GM21447 (cell line): ENCODE measurements at regions not wholly inside any gene's neighbourhood (a gene's known extent, or its start where the extent isn't known, plus 50 kb on each side); places are given as distances from the start of the nearest gene placed in this dataset.

Experiments used
- ATAC-seq: cut with Tn5 transposase; IDR thresholded peaks from one replicate; pipeline ENCODE4 v1.9.1; 2021; ENCODE audit not compliant: unreplicated experiment

DNA sequence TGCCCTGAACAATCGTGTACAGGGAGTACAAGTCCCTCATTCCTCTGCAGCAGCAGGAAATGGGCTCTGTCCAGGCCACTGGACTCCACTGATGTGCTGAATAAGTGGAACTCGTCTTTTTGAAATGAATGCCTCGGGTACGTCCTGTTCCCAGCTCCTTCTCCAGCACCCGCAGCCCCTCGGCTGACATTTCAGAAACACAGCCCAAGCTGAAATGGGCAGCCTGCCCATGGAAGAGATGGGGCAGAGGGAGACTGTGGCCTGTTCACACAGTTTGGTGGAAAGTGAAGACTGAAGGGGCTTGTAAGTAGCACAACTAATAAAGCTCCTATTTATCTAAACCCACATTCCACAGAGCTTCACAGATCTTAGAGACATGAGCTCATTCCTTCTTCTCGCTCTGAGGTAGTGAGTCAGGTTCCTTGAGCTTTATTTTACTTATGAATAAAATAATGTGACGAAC lies 498.6 kb downstream of the TXNL1 start:
- ATAC-seq, result no peak

DNA sequence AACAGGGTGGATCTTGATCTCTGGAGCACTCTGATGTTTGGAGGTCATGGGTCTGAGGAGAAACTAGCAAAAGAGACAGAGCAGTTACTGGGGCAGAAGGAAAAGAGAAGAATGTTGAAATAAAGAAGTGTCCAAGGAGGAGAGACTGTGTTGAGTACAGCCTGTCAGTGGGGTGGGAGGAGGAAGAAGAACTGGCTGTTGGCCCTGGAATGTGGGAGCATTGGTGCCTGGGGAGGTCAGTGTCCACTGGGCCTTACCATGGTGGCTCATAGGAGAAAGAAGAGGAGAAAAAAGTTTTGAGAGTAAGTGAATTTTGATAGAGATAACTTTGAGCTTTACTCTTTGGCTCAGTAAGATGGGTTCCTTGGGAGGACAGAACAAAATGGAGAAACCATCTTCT lies 499.0 kb downstream of the TXNL1 start:
- ATAC-seq, result no peak

DNA sequence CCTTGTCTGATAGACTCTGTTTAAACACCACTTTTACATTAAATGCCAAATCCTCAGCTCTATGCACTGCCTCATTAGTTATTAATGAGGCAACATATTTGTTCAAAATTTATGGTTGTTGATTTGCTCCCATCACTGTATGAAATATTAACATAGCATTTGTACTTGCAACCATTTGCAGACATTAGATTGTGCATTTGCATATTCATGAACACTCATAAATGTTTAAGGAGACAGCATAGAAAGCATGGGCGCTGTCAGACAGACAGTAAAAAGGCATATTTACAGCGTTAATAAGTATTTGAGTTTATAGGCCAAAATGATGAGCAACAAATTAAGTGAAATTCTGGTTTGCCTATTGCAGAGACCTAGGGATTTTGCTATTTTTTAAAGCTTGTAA lies 502.3 kb downstream of the TXNL1 start:
- no peak for ATAC-seq

DNA sequence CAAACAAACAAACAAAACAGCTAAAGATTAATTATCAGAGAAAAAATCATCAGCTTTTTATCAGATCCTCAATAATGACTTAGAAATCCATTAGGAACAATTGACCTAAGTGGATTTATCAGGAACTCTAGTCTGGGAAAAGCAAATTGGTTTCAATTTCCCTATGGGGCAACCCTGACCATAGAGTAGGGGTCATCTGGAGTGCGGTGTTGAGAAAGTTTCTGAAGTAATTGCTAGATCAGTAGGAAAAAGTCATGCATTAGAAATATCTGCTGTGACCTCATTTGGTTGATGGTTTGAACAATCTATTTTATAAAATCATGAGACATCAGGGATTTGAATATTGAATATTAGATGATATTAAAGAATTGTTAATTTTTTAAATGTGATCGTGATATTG lies 507.9 kb downstream of the TXNL1 start:
- ATAC-seq, result no peak

DNA sequence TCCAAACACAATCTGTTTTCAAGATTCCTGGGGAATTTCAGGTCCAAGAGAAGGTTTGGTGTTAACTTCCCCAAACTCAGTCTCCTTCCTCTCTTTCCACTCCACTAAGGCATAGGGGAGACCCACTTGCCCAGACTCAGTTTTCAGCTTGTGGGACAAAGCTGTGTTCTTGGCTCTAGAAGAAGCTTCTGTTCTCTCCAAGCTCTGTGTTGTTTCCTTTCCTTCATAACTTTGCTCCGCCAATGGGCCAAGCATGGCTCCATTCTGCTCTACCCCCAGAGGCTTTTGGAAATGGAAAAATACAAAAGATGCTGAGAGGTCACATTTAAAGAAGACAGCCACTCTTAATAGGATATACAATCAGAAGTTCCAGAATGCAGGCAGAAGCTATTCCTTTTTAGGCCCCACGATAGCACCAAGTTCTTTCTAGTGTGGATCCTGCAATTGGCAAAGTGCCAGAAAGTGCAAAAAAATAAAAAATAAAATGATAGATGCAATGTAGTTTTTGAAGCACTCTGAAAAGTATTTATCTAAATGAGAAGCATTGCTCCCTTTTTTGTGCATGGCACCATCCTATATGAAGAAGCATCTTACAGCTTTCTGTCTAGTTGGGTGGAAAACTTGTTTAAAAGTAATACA lies 510.1 kb downstream of the TXNL1 start:
- ATAC-seq, result no peak

DNA sequence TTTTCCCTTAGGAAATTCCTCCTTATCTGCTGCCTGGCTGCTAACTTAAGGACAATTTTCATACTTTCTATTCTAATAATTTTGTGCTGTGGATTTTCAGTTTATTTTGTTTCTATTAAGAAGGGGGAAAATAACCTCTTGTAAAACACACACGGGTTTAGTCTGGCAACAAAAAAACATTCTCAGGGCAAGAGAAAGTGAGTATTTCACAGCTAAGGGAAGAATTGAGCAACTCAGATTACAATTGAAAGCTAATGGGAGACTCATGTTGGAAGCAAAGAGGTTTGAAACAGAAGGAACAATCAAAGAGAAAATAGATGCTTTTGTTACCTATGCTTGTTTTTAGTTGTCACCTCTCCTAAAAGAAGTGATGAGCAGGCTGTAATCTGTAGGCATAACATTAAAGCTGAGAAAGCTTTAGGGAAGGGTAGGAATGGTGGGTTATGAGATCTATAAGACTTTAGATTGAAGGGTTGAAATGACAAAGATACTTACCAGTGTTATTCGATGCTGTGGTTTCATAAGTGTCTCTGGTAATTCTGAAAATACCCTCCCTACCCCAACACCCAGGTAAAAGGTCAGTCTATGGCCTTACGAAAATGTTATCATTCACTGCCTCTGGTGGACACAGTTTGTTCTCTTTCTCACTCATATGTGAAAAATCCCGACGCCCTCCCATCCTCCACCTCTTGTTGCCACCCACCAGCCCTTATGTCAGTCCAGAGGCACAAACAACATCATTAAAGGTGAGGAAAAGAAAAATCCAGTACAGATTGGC lies 510.9 kb downstream of the TXNL1 start:
- no peak for ATAC-seq

DNA sequence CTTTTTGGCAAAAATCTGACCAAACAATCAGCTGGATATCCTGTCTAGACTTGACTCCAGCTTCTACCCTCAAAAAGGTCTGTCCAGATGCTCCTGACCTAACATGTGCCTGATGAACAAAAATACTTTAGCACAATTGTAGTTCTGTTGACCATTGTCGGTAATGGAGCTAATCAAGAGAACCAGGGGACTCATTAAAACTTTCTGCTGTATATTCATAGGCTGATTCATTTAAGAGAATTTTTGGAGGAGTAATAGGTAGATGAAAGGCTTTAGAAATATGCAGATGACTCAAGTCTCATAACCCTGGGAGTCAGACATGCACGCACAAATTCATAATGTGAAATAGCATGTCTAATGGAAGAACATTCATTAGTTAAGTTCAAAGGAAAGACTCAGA lies 514.2 kb downstream of the TXNL1 start:
- no peak for ATAC-seq

DNA sequence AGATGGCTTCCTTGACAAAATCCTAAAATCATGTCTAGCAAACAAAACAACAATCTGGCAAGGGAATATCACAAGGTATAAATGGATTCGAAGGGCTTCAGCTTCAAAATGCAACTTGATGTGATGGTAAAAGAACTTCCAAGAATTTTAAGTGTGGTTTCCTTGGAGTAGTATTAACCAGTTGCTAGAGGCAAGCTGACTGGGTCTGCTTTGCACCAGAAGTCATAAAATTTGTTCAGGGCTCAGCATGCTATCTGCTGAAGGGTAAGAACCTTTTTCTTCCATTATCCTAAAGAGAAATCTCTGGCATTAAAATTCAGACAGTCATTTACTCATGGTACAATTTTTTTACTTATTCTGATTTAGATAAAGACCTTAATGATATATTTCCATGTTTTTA lies 516.7 kb downstream of the TXNL1 start:
- no peak for ATAC-seq

DNA sequence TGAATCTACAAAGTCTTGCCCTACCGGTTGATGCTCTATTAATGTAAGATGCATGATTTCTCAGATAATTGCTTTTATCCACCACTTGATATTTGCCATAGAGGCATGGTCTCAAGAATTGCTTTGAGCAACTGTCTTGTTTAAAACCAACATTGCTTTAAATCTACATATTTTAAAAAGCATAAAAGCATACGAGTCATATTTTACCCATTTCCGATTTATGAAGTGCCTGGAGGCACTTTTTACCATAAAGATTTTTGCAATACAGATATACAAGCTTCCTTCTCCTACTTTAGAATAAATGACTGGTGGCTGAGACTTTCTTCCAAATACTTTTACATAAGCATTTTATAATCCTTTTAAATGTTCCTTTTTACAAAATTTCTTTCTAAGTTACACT lies 517.6 kb downstream of the TXNL1 start:
- ATAC-seq, result no peak

DNA sequence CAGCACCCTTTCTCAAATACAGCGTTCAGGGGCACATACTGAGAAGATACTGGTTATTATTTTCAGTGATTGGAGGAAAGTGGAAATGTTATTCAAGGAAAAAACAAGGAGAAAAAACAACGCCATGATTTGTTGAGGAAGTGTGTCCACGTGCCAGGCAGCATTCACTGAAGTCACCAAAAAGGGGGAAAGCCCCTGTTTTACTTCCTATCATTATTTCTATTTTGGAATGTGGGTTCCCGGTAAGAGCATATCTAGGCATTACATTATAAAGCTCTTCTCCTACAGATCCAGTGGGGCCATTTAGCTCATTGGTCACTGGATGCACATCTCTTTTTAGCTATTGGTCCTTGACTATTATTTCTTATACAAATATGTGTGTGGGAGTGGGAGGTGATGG lies 518.7 kb downstream of the TXNL1 start:
- ATAC-seq, result no peak

DNA sequence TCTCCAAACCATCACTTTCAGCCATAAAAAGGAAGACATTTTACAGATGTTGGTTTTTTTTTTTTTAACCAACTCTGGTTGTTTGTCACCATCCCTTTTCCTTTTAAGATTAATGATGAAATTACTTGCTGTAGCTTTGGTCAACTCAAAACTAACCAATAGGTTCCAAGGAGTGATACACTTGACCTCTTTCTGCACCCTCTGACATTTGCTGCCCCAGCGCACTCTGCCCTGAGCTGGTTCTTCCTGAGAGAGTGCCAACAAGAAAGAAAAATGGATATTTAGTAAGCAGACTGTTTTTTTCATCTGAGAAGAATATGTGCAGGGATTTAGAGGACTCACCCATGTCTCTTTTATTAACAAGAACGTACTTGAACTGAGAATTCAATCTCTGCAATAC lies 520.0 kb downstream of the TXNL1 start:
- ATAC-seq, result no peak

DNA sequence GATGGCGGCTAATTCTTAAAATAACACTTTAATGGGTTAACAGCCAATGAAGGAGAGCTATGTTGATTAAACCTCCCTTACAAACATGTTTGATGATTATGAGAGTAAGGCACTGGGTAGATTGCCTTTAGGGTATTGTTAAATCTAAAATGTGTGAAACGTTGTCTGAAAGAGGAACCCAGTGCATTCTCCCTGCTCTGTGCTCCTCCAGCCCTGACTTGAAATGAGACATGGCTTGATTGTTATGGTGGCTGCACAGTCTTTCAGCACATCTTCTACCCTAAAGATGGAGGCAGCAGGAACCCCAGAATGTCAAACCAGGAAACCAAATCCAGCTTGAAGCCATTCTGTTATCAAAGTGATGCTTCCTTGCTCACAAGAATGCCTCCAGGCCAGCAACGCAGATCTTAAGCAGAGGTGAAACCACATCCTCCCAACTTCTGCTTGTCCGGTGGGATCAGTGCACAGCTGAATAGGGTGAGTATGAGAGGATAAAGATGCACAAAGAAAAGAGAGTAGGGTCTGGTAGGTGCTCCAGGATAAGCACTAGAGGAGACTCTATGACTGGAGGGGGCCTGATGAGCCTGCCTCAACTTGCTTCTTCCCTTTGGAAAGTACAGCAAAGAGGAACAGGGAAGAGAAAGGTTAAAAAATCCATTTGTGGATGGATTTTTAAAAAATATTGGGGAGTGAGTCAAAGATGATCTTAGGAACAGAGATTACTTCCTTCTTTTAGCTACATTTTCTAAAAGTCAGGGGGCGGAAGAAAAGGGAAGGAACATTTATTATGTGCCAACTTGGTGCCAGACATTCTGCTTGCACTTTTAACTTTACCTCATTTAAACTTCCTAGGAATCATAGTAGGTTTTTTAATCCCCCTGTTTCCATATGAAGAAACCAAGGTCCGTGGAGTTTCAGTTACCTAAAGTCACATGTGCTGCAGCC lies 523.0 kb downstream of the TXNL1 start:
- ATAC-seq, result no peak

DNA sequence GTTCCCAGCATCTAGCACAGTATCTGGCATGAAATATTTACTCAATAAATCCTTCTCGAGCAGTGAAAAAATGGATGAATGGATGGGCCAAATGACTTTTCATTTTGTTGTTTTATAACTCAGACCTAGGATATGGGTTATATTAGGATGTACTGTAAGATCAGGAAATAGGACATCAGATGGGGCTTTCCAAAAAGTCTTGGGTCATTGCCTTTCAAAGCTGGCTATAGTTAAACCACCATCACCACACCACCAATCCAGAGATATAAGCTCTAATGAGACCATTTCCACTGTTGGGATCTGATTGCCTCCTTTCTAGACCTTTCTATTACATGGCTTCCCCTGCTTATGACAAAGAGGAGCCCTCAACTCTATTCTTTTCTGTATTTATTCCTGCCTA lies 525.0 kb upstream of the TCF4 start:
- ATAC-seq, result no peak

DNA sequence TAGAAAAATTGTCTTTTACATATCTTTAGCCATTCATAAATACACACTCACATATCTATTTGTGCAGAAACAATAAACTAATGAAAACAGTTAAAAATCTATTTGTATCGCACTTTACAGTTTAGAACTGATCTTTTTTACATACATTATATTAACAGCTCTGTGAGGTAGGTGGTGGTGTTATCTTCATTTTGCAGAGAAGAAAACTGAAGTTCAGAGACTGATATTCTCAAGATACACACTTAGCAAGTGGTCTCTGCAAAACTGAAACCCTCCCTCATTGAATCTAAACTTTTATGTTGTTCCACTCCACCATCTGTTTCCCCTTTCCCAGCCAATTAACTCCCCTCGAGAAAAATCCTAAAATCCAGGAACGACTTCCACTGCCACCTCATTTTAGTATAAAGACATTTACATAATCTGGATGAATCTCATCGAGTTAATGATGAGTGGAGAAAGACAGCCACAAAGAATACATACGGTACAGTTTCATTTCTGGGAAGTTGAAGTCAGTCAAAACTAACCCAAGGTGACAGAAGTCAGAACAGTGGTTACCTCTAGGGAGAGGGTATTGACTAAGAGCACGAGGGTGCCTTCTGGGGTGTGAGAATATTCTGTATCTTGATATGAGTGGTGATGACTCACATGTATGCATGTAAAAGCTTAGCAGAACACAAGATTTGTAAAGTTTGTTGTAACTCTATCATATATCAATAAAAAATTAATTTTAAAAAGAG lies 524.2 kb upstream of the TCF4 start:
- peak; percentile 99 for ATAC-seq

DNA sequence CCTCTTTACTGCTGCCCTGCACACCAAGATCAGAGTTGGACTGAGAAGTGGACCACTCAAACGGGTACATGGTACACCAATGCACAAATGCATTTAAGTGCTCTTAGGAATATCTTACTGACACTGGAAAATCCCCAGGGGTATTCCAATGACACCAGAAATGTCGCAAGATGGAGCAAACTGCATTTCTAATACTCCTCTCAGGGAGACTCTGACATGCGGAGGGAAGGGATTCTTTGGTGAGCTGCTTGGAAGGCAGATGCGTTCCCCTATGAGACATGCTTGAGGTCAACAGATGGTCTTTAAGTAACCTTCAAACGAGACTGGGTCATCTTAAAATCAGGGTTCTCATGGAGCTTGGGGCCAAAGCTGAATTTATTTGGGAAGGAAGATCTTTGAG lies 521.8 kb upstream of the TCF4 start:
- no peak for ATAC-seq

DNA sequence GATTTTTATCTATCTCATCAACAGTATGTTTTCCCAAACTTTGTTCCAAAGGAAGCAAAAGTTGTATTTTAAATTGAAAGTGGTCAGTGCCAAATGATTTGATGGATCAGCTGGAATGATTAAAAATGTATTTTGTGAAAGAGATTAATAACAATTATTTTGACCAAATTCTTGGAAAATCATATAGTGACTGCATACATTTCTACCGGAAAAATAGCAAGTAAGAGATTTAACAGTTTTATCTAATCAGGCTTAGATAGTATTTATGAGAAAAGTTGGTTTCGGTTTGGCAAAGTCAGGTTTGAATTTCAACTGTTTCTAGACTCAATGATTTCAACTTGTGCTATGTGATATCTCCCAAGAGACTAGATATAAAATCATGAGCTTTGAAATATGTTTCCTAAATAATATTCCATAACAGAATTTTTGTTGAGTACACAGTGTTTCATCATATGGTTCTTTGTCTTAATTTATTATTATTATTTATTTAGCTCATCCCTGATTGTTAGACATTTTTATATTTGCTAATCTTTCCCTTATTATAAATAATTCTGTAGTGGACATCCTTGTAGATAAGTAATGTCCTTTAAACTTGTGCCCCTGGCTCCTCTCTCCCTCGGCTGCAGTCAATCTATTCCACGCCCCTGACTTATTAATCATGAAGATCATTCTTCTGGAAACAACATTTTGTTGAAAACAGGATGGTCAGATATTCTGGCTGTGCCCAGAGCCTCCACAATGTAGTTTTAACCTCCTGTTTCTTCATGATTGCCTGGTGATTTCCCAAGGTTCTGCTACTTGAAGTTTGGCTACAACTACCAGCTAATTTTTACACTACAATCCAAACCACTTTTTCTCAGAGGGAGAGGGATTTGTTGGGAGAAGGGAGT lies 520.7 kb upstream of the TCF4 start:
- ATAC-seq, result no peak

DNA sequence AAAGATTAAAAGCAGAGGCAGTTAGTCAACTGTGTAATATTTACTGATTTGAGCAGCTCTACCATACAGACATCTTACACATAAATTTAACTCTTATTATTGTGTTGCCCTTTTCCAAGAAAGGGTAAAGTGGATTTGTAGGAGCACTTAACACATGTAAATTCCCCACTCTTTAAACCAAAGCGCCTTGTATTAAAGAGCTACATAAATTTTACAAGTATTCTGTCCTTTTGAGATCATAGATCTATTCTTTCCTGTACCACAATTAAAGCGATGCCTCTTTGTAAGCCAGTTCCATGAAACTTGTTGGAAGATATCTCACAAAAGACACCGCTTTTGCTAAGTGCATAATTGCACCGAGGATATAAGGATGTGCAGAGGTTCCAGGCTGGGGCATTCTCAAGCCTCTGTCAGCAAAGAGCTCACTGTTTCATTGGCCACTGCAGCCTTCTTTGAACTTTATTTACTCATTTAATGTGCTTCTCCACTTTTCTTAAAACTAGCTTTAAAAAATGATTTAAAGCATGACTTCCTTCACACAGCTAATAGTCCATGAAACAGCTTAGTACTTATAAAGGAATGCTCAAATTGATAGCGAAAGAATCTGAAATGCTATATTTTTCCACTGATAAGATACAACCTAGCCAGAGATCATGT lies 520.0 kb upstream of the TCF4 start:
- no peak for ATAC-seq

DNA sequence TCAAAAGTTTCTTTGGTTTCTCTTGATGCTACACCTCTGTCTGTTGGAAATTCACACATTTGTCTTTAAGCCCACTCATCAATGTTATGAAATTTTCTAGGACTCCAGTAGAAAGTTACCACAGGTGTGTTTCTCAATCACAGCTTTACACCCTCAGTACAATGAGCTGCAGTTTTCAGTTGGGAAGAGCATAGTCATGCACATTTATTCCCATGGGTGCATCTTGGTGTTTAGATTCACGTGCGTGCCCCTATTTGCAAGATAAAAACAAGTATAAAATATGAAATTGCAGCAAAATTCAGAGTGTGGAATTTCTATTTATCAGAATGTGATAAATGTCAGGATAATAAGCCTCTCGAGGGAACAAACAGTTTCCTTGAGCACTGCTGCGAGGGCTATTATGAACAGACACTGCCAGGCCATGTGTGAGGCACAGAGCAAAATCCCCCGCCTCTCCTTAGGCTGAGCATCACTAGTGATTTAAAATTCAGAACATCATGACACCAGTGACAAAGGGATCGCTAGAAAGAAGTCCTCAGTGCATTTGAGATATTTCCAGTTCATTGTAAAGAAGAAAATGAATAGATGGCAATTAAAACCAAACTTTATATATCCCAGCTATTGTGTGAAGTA lies 512.2 kb upstream of the TCF4 start:
- ATAC-seq, result no peak

DNA sequence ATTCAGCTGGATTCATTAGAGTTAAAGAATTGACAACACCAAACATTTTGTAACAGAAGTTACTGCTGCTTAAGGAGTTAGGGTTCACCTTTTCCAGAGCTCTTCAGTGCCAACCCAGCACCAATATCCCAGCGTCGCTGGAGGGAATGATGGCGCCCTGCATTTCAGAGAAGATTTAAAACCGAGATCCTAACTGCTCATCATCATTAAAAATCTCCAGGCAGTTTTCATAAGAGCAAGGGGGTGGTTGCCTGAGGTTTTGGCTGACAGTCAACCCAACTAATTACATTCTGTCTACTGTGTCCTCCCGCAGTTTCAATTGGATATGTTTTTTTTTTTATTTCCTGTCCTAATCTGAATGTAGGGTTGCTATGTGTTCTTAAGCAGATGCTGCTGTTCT lies 509.6 kb upstream of the TCF4 start:
- ATAC-seq, result no peak
